ENCODE measurements at regions not wholly inside any gene's neighbourhood (a gene's known extent, or its start where the extent isn't known, plus 50 kb on each side); places are given as distances from the start of the nearest gene placed in this dataset.

- TF ChIP-seq CTCF (IDR thresholded peaks at IDR 0.05) (no peak), POLR2A (IDR thresholded peaks at IDR 0.05) (no peak)
These were observed 88.4 kb upstream of the RMDN2 start for GRCh38 chr2:37836711-37837110.

Measured in esophagus squamous epithelium (tissue), 4 donors.